ENCODE measurements at regions not wholly inside any gene's neighbourhood (a gene's known extent, or its start where the extent isn't known, plus 50 kb on each side); places are given as distances from the start of the nearest gene placed in this dataset.

- Histone ChIP-seq H3K4me3 (no peak overlapping the region), H3K4me1 (no peaks in the 10 kb centered on the region), H3K36me3 (no peaks in the 10 kb centered on the region), H3K27ac (no peak overlapping the region), H3K27me3 (no peaks in the 10 kb centered on the region), H3K9me3 (no peaks in the 10 kb centered on the region)
- TF ChIP-seq EP300 (IDR thresholded peaks at IDR 0.05) (no peak), POLR2A (IDR thresholded peaks at IDR 0.05) (no peak), POLR2AphosphoS5 (IDR thresholded peaks at IDR 0.05) (no peak)
- TF ChIP-seq, protein P1, sequence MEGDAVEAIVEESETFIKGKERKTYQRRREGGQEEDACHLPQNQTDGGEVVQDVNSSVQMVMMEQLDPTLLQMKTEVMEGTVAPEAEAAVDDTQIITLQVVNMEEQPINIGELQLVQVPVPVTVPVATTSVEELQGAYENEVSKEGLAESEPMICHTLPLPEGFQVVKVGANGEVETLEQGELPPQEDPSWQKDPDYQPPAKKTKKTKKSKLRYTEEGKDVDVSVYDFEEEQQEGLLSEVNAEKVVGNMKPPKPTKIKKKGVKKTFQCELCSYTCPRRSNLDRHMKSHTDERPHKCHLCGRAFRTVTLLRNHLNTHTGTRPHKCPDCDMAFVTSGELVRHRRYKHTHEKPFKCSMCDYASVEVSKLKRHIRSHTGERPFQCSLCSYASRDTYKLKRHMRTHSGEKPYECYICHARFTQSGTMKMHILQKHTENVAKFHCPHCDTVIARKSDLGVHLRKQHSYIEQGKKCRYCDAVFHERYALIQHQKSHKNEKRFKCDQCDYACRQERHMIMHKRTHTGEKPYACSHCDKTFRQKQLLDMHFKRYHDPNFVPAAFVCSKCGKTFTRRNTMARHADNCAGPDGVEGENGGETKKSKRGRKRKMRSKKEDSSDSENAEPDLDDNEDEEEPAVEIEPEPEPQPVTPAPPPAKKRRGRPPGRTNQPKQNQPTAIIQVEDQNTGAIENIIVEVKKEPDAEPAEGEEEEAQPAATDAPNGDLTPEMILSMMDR (IDR thresholded peaks at IDR 0.05): no peak
- DNase-seq (ENCODE audit: low spot score in 2 of 2): no peak
Observed at GRCh38 chr3:130266817-130267216, 78.7 kb upstream of the COL6A5 start.

- no peak for TF ChIP-seq POLR2A (IDR thresholded peaks at IDR 0.05)
- TF ChIP-seq, protein P1 (IDR thresholded peaks at IDR 0.05): peak in 1 of 2 donors; percentile 83
- H3K4me1 ChIP-seq: peaks cover 2% of the 10 kb centered on the region
- no peak overlapping the region for H3K4me3 ChIP-seq
- no peaks in the 10 kb centered on the region for H3K36me3 ChIP-seq
- DNase-seq (ENCODE audit: low spot score in 2 of 2): no peak
- no peaks in the 10 kb centered on the region for H3K9me3 ChIP-seq
- WGBS: 11% methylated on average over 8 of the region's 8 CpGs
- no peak overlapping the region for H3K27ac ChIP-seq
- peaks cover 7% of the 10 kb centered on the region for H3K27me3 ChIP-seq
Observed at GRCh38 chr3:130276203-130276803, 69.2 kb upstream of the COL6A5 start.

GRCh38 chr3:130288670-130289069, 56.8 kb upstream of the COL6A5 start:
- peaks cover 5% of the 10 kb centered on the region for H3K27me3 ChIP-seq
- no peaks in the 10 kb centered on the region for H3K4me1 ChIP-seq
- 85% methylated on average over 1 of the region's 1 CpG for WGBS
- no peaks in the 10 kb centered on the region for H3K36me3 ChIP-seq
- DNase-seq (ENCODE audit: low spot score in 2 of 2): no peak
- H3K9me3 ChIP-seq: no peaks in the 10 kb centered on the region
- H3K4me3 ChIP-seq: no peak overlapping the region
- TF ChIP-seq POLR2A (IDR thresholded peaks at IDR 0.05) (no peak), POLR2AphosphoS5 (IDR thresholded peaks at IDR 0.05) (no peak), EP300 (IDR thresholded peaks at IDR 0.05) (no peak)
- TF ChIP-seq, protein P1 (IDR thresholded peaks at IDR 0.05): no peak
- no peak overlapping the region for H3K27ac ChIP-seq

DNA sequence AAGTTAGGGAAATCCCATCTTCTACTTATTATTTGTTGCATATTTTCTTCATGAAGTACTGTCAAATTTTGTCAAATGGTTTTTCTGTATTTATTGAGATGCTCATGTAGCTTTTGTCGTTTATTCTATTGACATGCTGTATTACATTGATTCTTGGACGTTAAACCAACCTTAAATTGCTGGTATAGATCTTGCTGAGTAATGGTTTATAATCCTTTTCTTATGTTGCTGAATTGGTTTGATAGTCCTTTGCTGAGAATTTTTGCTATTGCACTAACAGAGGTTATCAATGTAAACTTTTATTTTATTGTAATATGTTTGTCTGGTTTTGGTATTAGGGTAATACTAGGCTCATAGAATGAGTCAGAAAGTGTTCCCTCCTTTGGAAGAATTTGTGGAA, 54.3 kb upstream of the COL6A5 start:
- Histone ChIP-seq H3K9me3 (no peaks in the 10 kb centered on the region), H3K4me3 (no peak overlapping the region), H3K4me1 (no peaks in the 10 kb centered on the region), H3K27ac (no peak overlapping the region), H3K27me3 (peaks cover 5% of the 10 kb centered on the region), H3K36me3 (no peaks in the 10 kb centered on the region)
- no peak for DNase-seq (ENCODE audit: low spot score in 2 of 2)
- TF ChIP-seq POLR2A (IDR thresholded peaks at IDR 0.05) (no peak), EP300 (IDR thresholded peaks at IDR 0.05) (no peak), POLR2AphosphoS5 (IDR thresholded peaks at IDR 0.05) (no peak)
- TF ChIP-seq, protein P1 (IDR thresholded peaks at IDR 0.05): no peak
- WGBS: 83% methylated on average over 2 of the region's 2 CpGs

DNA sequence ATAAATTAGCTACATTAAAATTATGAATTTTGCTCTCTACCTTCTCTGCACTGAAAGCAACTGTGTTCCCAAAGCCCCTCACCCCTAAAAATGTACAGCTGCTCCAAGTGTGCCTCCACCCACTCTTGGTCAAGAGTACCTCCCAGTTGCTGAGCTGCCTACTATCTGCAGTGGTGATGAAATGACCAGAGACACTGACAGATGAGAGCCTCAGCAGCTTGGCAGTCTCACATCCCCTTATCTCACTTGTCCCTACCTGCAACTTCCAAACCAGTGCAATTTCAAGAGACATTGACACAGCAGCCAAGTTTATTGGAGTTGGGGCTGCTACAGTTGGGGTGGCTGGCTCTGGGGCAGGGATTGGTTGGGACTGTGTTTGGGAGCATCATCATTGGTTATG, 52.2 kb upstream of the COL6A5 start:
- Histone ChIP-seq H3K27ac (no peak overlapping the region), H3K27me3 (peaks cover 5% of the 10 kb centered on the region), H3K9me3 (no peaks in the 10 kb centered on the region), H3K36me3 (no peaks in the 10 kb centered on the region), H3K4me1 (no peaks in the 10 kb centered on the region), H3K4me3 (no peak overlapping the region)
- TF ChIP-seq, protein P1 (IDR thresholded peaks at IDR 0.05): no peak
- TF ChIP-seq POLR2AphosphoS5 (IDR thresholded peaks at IDR 0.05) (no peak), EP300 (IDR thresholded peaks at IDR 0.05) (no peak), POLR2A (IDR thresholded peaks at IDR 0.05) (no peak)
- no peak for DNase-seq (ENCODE audit: low spot score in 2 of 2)
